ENCODE measurements at regions not wholly inside any gene's neighbourhood (a gene's known extent, or its start where the extent isn't known, plus 50 kb on each side); places are given as distances from the start of the nearest gene placed in this dataset.

DNA sequence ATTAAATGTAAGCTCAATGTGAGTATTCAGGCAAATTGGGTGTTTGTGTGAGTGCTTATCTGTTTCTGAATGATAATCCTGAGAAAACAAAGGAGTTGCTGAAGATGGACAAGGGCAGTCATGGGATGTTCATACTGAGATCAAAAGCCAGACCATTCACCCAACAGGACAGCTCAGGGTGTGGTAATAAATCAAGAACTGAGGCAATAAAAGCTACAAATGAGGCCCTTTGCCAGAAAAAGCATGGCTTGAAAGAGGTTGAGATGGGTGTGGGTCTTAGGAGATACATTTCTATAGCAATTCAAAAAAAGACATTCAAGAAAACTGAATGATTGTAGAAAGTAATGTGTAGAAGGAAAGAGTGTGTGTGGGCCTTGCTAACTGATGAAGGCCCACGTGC lies 425.8 kb upstream of the BOD1L1 start:
- no peaks in the 10 kb centered on the region for H3K27me3 ChIP-seq (replicated peaks in 1 of 7)
- no peaks in the 10 kb centered on the region for H3K4me1 ChIP-seq
- no peak for DNase-seq
- TF ChIP-seq POLR2AphosphoS5 (IDR thresholded peaks at IDR 0.05): no peak
- TF ChIP-seq, protein P1, sequence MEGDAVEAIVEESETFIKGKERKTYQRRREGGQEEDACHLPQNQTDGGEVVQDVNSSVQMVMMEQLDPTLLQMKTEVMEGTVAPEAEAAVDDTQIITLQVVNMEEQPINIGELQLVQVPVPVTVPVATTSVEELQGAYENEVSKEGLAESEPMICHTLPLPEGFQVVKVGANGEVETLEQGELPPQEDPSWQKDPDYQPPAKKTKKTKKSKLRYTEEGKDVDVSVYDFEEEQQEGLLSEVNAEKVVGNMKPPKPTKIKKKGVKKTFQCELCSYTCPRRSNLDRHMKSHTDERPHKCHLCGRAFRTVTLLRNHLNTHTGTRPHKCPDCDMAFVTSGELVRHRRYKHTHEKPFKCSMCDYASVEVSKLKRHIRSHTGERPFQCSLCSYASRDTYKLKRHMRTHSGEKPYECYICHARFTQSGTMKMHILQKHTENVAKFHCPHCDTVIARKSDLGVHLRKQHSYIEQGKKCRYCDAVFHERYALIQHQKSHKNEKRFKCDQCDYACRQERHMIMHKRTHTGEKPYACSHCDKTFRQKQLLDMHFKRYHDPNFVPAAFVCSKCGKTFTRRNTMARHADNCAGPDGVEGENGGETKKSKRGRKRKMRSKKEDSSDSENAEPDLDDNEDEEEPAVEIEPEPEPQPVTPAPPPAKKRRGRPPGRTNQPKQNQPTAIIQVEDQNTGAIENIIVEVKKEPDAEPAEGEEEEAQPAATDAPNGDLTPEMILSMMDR (IDR thresholded peaks at IDR 0.05 in 8 of 11, conservative IDR thresholded peaks at IDR 0.05 in 3 of 11): no peak
- TF ChIP-seq POLR2A (IDR thresholded peaks at IDR 0.05): no peak
- no peaks in the 10 kb centered on the region for H3K36me3 ChIP-seq
- H3K4me3 ChIP-seq: no peak overlapping the region
- intact Hi-C loops (cut with DNase I; ENCODE audit: low total_unique reads): no loop called here
- no peak overlapping the region for H3K27ac ChIP-seq
- WGBS, 5 donors: 48 to 83% (median 67%) methylated on average over 1 of the region's 1 CpG
- peaks cover 0 to 3% (median 0%) of the 10 kb centered on the region in 8 donors for H3K9me3 ChIP-seq

- no peak overlapping the region for H3K27ac ChIP-seq
- no peaks in the 10 kb centered on the region for H3K36me3 ChIP-seq
- H3K27me3 ChIP-seq (replicated peaks in 1 of 7): no peaks in the 10 kb centered on the region
- H3K4me1 ChIP-seq: no peaks in the 10 kb centered on the region
- peaks cover 0 to 3% (median 0%) of the 10 kb centered on the region in 8 donors for H3K9me3 ChIP-seq
- intact Hi-C loops (cut with DNase I; ENCODE audit: low total_unique reads): no loop called here
- 72 to 91% (median 85%) methylated on average over 1 of the region's 1 CpG for WGBS, 5 donors
- no peak overlapping the region for H3K4me3 ChIP-seq
- no peak for TF ChIP-seq POLR2A (IDR thresholded peaks at IDR 0.05)
- DNase-seq: no peak
Observed at GRCh38 chr4:14054391-14054790, 426.9 kb upstream of the BOD1L1 start.

DNA sequence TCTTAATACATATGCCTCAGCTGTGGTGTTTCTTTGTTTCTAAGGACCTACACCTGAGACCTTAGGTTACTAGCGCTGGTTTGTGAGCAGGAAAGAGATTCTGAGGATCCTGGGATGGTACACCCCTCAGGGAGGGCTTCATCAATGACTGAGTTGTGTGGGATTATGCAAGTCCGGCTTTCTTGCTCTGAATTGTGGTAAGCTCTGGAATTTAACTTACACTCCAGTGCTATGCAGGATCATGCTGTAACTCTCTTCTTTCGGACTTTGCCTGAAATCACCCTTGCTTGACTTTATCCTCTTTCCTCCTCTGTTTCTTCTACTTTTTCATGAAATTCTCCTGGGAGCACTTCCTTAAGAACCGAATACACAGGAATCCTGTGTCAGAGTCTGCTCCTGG lies 431.5 kb upstream of the BOD1L1 start:
- intact Hi-C loops (cut with DNase I; ENCODE audit: low total_unique reads): no loop called here
- H3K27me3 ChIP-seq (replicated peaks in 1 of 7): no peaks in the 10 kb centered on the region
- peaks cover 0 to 3% (median 0%) of the 10 kb centered on the region in 8 donors for H3K9me3 ChIP-seq
- no peaks in the 10 kb centered on the region for H3K4me1 ChIP-seq
- no peaks in the 10 kb centered on the region for H3K36me3 ChIP-seq
- no peak for TF ChIP-seq POLR2A (IDR thresholded peaks at IDR 0.05)
- TF ChIP-seq, protein P1 (IDR thresholded peaks at IDR 0.05 in 8 of 11, conservative IDR thresholded peaks at IDR 0.05 in 3 of 11): no peak
- no peak for TF ChIP-seq POLR2AphosphoS5 (IDR thresholded peaks at IDR 0.05)
- no peak overlapping the region for H3K27ac ChIP-seq
- H3K4me3 ChIP-seq: no peak overlapping the region
- 62 to 73% (median 65%) methylated on average over 4 of the region's 4 CpGs for WGBS, 5 donors
- DNase-seq: no peak

- H3K36me3 ChIP-seq: no peaks in the 10 kb centered on the region
- 83 to 94% (median 91%) methylated on average over 2 of the region's 2 CpGs for WGBS, 5 donors
Observed at GRCh38 chr4:14064984-14065383, 437.5 kb upstream of the BOD1L1 start.

More at GRCh38 chr4:14064984-14065383, 437.5 kb upstream of the BOD1L1 start:
- Histone ChIP-seq H3K4me1 (no peaks in the 10 kb centered on the region), H3K4me3 (no peak overlapping the region), H3K9me3 (peaks cover 0 to under 1% (median 0%) of the 10 kb centered on the region in 8 donors), H3K27me3 (replicated peaks in 1 of 7) (no peaks in the 10 kb centered on the region), H3K27ac (no peak overlapping the region)
- no peak for DNase-seq
- intact Hi-C loops (cut with DNase I; ENCODE audit: low total_unique reads): no loop called here
- TF ChIP-seq POLR2AphosphoS5 (IDR thresholded peaks at IDR 0.05) (no peak), POLR2A (IDR thresholded peaks at IDR 0.05) (no peak)
- TF ChIP-seq, protein P1 (IDR thresholded peaks at IDR 0.05 in 8 of 11, conservative IDR thresholded peaks at IDR 0.05 in 3 of 11): no peak

Measured in spleen (tissue), 11 donors.